NCI-H2029 treated with DMSO at 0.1 percent for 48 hours (cell line): ENCODE measurements at regions not wholly inside any gene's neighbourhood (a gene's known extent, or its start where the extent isn't known, plus 50 kb on each side); places are given as distances from the start of the nearest gene placed in this dataset.

Experiments
- DNase-seq: peaks from one replicate; lab custom pipeline; 2025; lab: John Stamatoyannopoulos, UW

DNA sequence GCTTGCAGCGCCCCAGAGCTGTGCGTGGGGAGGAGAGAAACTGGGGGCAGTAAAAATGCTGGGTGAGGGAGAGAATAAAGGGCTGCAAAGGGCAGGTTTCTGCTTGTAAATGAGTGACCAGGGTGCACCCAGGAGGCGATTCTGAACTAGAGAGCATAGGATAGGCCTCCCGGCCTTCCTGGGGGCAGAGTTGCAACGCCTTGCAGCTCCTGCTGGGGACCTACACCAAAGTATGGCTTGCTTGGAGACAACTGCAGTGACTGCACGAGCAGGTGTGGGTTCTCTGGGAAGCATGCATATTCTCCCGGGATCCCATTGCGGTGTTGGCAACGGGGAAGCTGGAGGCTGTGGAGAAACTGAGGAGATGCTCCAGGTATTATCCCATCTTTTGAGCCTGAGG is 111.6 kb upstream of the SPACA1 start:
- DNase-seq, result no peak

DNA sequence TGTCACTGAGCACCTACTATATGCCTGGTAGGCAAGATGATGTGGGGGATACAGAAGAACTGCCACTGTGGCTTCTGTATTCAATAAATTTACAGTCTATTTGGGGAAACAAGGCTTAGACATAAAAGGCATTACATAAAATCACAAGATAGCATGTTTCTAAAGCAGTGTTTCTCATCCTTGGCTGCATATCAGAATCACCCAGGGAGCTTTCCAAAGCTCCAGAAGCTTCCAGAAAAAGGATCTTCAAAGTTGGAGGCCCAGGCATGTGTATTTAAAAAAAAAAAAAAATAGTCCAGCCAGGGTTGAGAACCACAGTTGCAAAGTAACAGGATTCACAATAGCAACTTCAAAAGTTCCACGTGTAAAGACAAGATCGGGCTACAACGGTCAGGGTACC is 112.4 kb upstream of the SPACA1 start:
- DNase-seq, result no peak

DNA sequence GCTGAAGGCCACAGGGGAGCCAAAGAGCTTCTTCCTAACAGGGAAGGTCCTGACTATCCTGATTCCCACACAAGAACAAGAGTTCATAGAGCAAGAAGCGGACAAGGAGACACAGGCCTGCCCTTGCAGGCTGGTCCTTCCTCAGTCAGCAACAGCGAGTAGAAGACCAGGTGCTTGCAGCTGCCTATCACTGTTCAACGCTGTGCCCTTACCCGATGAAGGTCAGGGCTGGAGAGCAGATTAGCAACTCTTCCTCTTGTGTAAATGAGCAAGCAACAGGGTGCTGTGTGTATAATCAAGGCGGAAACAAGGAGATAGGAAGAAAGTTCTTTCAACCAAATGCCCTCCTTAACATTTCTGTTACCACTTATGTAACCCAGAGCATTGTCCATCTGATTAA is 115.3 kb upstream of the SPACA1 start:
- no peak for DNase-seq

DNA sequence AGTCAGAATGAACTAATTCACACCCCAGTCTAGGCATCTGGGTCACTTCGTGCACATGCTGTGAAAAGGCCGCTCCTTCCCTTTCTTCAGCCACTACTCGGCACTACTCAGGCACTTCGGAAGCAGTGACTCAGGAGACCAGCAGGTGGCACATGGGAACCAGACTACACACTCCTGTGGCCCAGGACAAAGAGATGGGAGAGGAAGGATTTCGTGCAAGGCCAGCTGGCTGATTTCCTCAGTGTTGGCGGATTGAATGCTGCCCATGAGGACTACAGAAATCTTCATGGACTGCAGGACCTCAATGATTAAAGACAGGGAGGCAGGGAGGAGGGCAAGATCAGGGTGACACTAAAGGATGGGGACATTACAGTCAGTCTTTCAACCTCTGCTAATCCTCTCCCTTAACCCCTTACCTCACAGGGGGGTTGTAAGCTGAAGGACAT is 117.8 kb upstream of the SPACA1 start:
- DNase-seq, result peak; percentile 68

DNA sequence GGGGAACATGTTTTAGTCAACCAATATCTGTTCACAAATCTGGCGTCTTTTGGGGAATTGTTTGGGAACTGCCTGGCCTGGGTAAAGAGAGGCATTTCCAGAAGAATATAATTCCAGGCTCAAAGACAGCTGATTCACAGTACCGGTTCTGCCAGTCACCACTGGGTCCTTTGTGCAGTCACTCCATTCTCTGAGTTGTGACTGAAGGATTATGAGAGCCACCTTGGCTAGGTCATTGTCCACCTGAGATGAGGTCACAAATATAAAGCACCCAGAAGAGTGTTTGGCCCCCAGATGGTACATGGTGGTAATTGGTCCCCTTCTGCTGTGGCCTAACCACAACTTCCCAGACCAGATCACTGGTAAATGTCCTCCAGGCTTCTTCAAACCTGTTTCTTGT is 121.0 kb upstream of the SPACA1 start:
- no peak for DNase-seq

DNA sequence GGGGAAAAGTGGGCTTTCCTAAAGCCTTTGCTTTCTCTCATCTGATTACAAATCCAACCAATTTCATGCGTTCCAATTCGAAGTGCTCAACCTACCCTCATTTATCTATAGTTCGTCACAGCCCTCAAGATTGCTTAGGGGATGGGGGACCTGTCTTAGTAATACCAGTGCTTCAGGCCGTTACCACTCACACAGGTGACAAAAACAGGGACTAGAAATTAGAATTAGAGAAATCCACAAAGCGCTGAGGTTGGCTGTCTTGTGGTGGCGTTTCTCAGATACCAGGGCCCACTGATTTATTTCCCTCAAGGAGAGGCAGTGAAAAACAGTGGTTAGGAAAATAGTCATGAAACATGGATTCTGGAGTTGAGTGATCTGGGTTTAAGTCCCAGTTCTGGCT is 121.6 kb upstream of the SPACA1 start:
- no peak for DNase-seq

DNA sequence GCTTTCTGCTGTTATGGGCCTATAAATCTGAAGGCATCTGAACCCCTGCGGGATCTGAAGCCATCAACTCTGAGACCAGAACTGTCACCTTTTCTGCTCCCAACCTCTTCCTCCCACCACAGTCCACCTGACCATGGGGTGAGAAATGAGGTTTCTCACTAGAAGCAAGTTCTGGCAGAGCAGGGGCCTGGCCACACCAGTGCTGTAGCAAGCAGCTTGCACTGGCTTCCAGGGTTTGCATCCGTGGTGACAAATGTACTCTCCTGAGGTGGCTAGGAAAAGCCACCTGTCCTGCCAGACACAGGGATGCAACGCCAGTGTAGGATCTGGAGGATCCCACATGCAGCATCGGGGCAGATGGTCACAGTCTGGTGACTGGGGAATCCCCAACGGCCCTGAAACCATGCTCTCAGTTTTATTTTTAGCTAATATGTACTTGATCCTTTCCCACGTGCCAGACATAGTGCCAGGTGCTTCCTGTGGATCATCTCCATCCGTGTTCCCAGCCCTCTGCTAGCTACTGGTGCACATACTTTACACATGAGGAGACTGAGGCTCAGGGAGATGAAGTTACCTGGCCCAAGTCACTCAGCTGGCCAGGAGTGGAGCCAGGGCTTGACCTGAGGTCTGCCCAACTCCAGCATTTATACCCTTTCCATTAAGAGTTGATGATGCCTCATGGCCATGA is 122.1 kb upstream of the SPACA1 start:
- no peak for DNase-seq

DNA sequence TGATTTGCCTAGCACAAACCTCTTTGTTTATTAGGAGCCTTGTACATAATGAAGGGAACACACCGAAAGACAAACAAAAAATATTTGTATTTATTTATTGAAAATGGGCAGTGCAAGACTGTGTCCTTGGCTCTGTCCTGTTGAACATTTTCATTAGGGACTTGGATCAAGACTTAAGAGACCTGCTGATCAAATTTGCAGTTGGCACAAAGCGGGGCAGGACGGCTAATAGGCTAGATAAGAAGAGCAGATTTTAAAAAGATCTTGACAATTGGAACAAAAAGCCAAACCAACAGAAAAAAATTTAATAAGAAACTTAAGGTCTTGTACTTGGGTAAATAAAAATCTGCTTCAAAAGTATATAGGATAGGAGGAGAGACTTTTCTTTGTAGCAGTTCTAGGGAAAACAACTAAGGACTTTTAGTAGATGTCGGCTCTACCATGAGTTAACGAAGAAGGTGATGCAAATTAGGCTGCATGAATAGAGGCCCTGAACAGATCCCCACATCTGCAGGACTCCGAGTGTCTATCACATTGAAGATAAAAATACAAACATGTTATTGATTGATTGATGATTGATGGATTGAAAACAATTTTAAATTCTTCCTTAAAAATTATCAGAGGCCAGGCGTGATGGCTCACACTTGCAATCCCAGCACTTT is 124.1 kb upstream of the SPACA1 start:
- DNase-seq, result no peak

DNA sequence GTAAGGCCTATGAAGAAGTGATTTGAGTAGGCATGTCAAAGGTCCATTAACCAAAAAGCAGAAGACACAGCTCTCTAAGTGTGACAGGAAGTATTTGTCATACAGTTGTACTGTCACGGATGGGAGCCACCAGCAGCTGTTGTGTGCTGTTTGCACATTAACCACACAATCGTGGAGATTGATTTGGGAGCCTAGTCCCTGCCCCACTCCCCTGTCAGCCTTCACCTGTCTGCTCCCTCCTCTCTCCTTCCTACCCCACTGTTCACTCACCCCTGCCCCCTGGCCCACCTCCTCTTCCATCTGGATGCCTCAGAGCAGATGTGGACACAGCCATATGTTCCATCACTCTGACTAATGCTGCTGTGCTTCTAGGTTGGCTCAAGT is 124.7 kb upstream of the SPACA1 start:
- no peak for DNase-seq

DNA sequence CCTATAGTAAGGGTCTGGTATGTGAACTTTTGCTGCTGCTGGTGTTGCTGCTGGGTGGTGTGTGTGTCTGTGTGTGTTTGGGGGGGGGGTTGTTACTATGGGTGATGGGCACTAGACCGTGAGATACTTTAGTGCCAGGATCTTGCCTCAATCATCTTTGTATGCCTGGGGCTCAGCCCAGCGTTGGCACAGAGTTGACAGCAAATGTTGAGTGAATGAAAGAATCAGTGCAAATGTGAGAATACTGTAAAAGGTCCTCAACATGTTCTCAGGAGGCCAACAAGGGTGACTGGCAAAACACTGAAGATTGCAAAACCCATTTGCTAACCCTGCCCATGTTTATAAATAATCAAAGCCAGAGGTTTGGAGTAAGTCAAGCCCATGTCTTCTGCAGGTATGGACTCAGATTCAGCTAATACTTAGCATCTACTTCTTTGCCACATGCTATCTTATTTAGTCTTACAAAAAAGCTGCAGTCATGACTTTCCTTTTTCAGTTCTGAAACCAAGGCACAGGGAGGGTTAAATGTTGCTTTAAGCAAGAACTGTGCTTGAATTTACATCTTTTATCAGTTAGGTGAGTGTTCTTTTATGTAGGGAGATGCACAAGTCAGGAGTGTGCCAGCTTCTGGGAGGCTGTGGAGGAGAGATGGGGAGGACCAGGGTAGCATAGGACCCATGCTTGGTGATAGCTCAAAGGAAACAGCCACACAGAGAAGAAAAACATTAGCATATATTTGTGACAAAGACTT is 125.3 kb upstream of the SPACA1 start:
- no peak for DNase-seq

DNA sequence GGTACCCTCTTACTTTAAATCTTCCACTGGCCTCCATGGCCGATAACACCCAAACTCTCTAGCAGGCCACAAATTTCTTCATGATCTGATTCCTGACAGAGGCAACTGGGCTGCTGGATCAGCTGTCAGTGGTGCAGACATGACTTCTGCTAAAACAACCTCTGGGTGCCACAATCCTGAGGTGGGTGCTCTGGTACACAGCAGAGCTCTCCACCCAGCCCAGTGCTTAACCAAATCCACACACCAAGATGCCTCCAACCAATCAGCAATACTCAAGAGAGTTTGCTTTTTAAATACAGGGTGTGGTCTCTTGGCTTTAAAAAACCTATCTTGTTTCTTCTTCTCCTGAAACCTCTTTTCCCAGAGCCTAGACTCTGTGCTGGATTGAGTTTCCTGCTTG is 126.6 kb upstream of the SPACA1 start:
- no peak for DNase-seq

DNA sequence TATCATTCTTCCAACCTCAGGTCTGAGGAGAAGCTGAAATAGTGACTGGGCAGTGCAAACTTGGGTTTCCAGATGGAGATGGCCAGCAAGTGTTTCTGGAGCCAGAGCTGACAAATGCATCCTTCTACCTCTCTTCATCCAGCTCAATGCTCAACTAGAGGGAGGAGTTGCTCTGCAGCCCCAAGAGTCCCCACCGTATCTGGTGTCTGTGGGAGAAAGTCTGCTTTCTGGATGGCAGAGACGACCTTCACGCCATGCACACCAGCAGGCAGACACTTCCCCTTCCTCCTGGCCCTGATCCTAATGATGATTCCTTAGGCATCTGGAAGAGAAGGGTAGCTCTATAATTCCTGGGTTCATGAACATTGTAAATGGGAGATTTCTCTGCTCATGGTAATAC is 127.4 kb upstream of the SPACA1 start:
- DNase-seq, result no peak

DNA sequence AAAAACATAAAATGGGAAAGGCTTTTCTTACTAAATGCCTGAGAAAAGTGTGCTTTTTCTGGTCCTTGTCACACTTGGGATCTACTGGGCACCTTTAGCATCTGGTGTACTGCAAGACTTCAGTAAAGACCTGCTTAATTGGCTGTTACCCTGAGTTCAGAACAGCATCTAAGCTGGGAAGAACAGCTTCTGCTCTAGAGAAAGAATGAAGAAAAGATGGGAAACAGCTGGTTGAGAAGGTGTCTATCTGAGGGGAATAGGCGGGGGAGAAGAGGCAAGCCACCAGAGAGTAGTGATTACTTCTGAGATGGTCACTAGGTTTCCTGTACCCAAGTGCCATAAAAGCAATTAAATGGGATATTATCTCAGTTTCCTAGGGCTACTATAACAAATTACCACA is 128.2 kb upstream of the SPACA1 start:
- no peak for DNase-seq

DNA sequence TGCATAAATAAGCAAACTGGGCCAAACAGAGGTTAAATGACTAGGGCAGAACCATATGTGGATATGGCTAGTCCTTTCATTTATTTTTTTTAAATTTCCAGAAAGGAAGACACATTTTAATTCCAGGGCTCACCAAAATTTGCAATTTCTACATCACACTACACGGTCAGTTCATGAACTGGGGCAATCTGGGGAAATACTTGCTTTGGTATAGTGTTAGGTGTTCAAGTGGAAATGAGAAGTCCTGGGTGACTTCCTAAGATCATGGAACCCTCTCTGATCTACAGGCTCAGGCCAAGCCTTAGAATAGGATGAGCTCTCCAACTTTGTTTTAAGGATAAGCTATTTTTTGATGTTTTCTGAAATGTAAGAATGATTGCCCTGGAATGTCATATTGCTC is 128.6 kb upstream of the SPACA1 start:
- DNase-seq, result no peak

DNA sequence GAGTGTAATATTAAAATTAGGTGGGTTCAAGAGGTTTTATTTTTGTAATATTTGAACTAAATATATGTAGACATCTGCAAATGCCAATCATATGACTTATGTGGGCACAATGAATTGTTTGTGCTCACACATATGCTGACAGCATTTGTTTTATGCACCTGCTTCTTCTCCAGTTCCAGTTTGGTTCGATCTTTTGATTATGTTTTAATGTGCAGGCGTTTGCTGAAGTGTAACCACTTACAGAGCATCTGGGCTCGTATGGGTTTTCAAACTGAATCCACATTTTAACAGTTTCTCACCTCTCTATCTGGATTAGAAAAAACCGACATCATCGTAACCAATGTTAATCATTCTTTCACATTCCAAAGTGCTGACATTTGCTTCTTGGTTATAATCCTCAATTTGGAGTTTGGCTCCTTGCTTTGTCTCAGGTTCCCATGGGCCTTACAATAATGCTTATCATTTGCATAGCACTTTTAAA is 129.1 kb upstream of the SPACA1 start:
- peak; percentile 9 for DNase-seq

DNA sequence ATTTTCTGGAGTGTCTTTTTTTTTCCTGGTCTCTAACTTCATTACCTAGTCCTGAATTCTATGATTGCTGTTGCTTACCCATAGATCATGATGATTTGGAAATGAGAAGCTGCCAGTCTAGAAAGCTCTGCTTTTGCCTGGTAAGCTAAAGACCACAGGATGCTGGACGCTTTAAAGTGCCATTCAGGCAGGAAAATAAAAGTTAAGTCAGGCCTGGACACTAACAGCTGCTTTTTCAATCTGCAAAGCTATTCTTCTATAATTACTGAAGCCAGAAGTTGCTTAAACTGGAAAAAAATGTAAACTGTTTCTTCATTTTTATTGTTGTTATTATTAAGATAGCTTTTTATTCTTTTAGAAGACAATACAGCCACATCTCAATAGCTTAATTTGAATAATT is 129.8 kb upstream of the SPACA1 start:
- DNase-seq, result no peak

DNA sequence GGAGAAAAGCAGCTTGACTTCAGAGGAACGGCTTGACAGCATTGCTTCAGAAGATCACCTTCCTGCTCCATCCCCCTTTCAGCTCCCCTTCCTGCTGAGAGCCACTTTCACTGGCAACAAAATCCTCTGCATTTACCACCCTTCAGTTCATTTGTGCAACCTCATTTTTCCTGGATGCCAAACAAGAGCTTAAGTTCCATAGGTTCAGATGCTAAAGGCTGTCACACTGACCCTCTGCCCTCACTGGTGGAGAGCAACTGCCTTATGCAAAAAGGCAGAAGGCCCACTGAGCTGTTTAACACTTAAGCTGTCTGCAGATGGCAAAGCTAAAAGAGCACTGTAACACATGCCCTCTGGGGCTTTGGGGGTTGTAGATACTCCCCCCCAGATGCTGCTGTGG is 131.2 kb upstream of the SPACA1 start:
- DNase-seq, result no peak

DNA sequence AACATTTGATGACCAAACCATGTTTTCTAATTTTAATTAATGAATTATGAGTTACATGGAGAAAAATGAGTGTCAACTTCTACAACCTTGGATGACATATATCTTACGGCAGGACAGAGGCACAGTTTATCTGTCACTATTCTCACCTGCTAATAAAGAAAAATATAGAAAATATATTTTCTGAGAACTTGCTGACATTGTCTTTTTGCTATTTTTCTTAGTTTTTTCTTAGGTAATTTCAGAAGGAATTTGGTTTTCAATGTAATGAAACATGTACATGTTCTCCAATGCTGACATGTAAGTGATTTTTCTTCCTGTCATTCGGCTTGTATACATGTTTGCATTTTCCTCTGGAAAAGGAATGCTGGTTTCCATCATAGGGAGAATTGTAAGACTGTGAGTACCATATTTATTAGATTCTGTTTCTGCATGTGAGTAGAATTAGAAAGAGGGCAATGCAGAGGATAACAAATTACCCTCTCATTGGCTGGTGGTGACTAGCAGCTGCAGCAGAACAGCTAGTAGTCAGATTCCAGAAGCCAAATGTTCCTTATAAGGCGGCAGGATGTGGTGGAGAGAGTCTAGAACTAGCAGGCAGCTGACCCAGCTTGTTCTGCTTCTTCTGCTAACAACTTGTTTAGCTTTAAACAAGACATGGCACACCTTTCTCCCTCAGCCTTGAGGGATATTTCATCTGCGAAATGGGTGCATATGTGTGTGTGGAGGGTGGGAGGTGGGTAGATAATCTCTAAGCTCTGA is 132.8 kb upstream of the SPACA1 start:
- no peak for DNase-seq

DNA sequence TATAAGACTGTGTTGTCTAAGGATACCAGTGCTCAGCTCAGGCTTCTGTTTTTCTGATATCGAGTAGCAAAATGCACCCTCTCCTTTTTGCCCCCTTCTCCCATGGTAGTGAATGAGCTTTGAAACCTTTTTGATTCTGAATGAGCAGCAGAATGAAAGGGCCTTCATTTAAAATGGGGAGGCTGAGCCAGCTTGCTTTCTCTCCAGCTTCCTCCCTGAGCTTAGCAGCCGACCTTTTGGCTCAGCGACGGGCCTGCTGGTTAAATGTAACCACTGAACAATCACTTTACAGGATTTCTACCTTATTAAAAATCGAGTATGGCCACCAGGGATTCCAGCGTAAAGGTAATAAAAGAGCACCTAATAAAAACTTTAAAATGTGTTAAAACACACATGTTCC is 133.7 kb upstream of the SPACA1 start:
- DNase-seq, result no peak

DNA sequence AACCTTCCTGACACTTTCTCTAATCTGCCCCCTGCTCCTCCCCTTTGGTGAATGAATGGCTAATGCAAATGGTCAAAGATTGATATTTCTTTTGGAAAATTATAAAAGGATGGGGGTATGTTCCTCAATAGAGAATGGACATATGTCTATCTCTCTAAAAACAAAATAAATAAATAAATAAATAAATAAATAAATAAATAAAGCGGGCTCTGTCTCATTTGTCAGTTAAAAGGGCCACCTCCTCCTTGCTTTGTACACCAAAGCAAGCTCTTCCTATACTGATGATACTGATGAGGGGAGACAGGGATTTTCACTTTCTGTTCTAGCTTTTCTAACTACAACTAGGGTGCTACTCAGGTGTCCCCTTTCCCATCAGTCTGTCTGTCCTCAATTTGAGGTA is 135.5 kb upstream of the SPACA1 start:
- no peak for DNase-seq

DNA sequence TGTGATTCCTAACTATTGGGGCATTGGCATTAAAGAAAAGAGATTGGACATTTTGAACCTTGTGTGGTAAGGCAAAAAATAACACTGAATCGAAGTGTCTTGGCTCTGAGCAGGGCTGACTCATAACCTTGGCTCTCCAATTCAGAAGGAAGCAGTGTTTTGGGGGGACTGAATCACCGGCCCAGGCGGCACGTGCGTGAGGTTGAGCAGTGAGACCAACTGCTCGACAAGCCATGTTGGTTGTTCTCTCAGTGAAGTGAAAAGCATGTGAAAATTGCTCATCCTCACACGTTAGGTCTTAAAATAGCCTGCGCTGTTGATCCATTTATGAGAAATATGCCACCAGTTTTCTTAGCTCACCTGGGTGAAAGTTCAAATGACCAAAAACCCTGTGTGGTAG is 137.8 kb upstream of the SPACA1 start:
- DNase-seq, result no peak

DNA sequence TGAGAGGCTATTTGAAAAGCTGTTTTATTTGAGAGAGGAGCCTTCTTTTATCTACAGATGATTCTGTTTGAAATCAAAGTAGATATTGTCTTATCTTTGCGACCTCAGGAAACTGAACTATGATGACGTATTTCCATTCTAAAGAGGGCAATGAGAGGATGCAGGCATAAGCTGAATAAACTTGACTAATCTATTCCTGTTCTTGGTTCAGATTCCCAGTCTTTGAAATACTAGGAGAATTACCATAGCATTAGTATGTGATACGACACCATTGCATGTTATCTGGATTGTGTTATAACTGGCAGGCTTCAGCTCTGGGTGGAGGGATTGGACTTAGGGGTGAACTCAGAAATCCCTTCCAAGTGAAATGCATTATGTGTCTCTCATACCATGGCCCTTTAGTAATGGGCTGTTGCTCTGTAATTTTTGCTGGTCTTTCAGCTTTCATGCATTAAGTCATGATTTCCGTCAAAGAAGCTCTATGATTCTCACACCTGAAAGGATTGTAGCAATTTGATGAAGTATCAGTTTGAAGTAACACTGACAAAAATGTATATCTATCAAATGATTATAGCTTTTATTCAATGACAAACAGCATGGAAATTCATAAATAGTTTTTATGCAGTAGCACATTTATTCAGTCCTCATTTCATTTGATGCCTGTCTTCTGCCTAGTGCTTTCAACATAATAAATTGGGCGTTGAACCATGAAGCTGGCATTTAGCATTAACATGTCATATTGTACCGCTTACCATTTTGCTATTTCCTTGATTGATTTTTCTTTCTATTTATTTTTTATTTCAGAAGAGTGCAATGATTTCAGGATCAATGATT is 138.4 kb upstream of the SPACA1 start:
- no peak for DNase-seq
